ENCODE measurements at regions not wholly inside any gene's neighbourhood (a gene's known extent, or its start where the extent isn't known, plus 50 kb on each side); places are given as distances from the start of the nearest gene placed in this dataset.
"Not testable (repeated sequence)": the region's sequence is repeated elsewhere in the genome, so short reads cannot be mapped to it uniquely, and the experiment has no call there.

- DNase-seq (ENCODE audit: low read depth): no peak
- no peak for TF ChIP-seq CTCF (IDR thresholded peaks at IDR 0.05; ENCODE audit: insufficient read depth, low read depth, low read length)
- H3K4me3 ChIP-seq (ENCODE audit: low read depth, low read length): no peak overlapping the region
Observed at GRCh38 chr10:28769091-28769604, 91.8 kb downstream of the BAMBI start.

- not testable (repeated sequence) for DNase-seq (ENCODE audit: low read depth); H3K4me3 ChIP-seq (ENCODE audit: low read depth, low read length)
Observed at GRCh38 chr10:28771580-28772090, 94.3 kb downstream of the BAMBI start.

GRCh38 chr10:28774051-28774995, 97.0 kb downstream of the BAMBI start:
- DNase-seq (ENCODE audit: low read depth): no peak
- H3K4me3 ChIP-seq (ENCODE audit: low read depth, low read length): no peak overlapping the region
- TF ChIP-seq CTCF (IDR thresholded peaks at IDR 0.05; ENCODE audit: insufficient read depth, low read depth, low read length): no peak

- TF ChIP-seq CTCF (IDR thresholded peaks at IDR 0.05; ENCODE audit: insufficient read depth, low read depth, low read length): no peak
- no peak overlapping the region for H3K4me3 ChIP-seq (ENCODE audit: low read depth, low read length)
- no peak for DNase-seq (ENCODE audit: low read depth)
Observed at GRCh38 chr10:28775773-28776172, 98.5 kb downstream of the BAMBI start.

GRCh38 chr10:28776519-28776918, 99.2 kb downstream of the BAMBI start:
- no peak for TF ChIP-seq CTCF (IDR thresholded peaks at IDR 0.05; ENCODE audit: insufficient read depth, low read depth, low read length)
- DNase-seq (ENCODE audit: low read depth): no peak
- H3K4me3 ChIP-seq (ENCODE audit: low read depth, low read length): no peak overlapping the region

- no peak overlapping the region for H3K4me3 ChIP-seq (ENCODE audit: low read depth, low read length)
- no peak for TF ChIP-seq CTCF (IDR thresholded peaks at IDR 0.05; ENCODE audit: insufficient read depth, low read depth, low read length)
- DNase-seq (ENCODE audit: low read depth): no peak
Observed at GRCh38 chr10:28777911-28778310, 100.6 kb downstream of the BAMBI start.

- no peak for DNase-seq (ENCODE audit: low read depth)
- TF ChIP-seq CTCF (IDR thresholded peaks at IDR 0.05; ENCODE audit: insufficient read depth, low read depth, low read length): no peak
- no peak overlapping the region for H3K4me3 ChIP-seq (ENCODE audit: low read depth, low read length)
Observed at GRCh38 chr10:28778524-28778923, 101.2 kb downstream of the BAMBI start.
